K562 (cell line): ENCODE measurements at regions not wholly inside any gene's neighbourhood (a gene's known extent, or its start where the extent isn't known, plus 50 kb on each side); places are given as distances from the start of the nearest gene placed in this dataset.

Experiments
- CBX5 ChIP-seq: IDR thresholded peaks from 2 replicates; pipeline ENCODE4 v1.6.1; 2014; ENCODE audit warnings: low read depth, borderline replicate concordance
- EHMT2 ChIP-seq: fragments of 450-650 bp; IDR thresholded peaks from 2 replicates; pipeline ENCODE4 v1.6.1; 2018; ENCODE audit warnings: antibody characterized with exemption
- GATAD2B ChIP-seq: fragments of 450-650 bp; IDR thresholded peaks from 2 replicates; pipeline ENCODE4 v1.6.1; 2017; ENCODE audit warnings: mild to moderate bottlenecking, borderline replicate concordance
- KAT7 ChIP-seq: sonication (generic); formaldehyde crosslinking; IDR thresholded peaks from 2 replicates; pipeline ENCODE4 v1.8.0; 2022; ENCODE audit warnings: missing genetic modification reagents, mild to moderate bottlenecking, borderline replicate concordance
- PHTF2 ChIP-seq: fragments of 250-450 bp; sonication (Bioruptor Pico); IDR thresholded peaks from 2 replicates; pipeline ENCODE4 v1.5.0; 2021; ENCODE audit warnings: mild to moderate bottlenecking
- RAD21 ChIP-seq, 2 experiments: fragments of 250-450 bp in 1 of 2; fragments of 450-650 bp in 1 of 2; sonication (Bioruptor Pico) in 1 of 2; formaldehyde crosslinking in 1 of 2; IDR thresholded peaks in 1 of 2; conservative IDR thresholded peaks in 1 of 2; 2 replicates each; pipeline versions ENCODE4 v1.4.0 to v1.8.0; 2020 to 2022; ENCODE audit warnings: mild to moderate bottlenecking in 2 of 2, moderate library complexity in 1 of 2
- SMC3 ChIP-seq: conservative IDR thresholded peaks from 2 replicates; pipeline ENCODE4 v1.6.1; 2011; ENCODE audit warnings: low read depth, low read length, improper control_type of control experiment; ENCODE audit not compliant: insufficient read depth
- ZNF146 ChIP-seq: IDR thresholded peaks from one replicate; pipeline ENCODE4 v1.6.1; 2018; ENCODE audit warnings: missing compliant biosample characterization; ENCODE audit not compliant: unreplicated experiment
- ZNF23 ChIP-seq: fragments of 250-450 bp; sonication (Bioruptor Pico); IDR thresholded peaks from 2 replicates; pipeline ENCODE4 v1.4.0; 2020; ENCODE audit warnings: mild to moderate bottlenecking
- ZNF644 ChIP-seq: fragments of 200-800 bp; sonication (Bioruptor generic); IDR thresholded peaks from 2 replicates; pipeline ENCODE4 v1.6.1; 2016; ENCODE audit warnings: low read depth, missing genetic modification characterization, missing compliant biosample characterization
- TF ChIP-seq, protein P1 (sequence below): sonication (generic); formaldehyde crosslinking; IDR thresholded peaks from 2 replicates; pipeline ENCODE4 v1.8.0; 2022; ENCODE audit warnings: mild to moderate bottlenecking, missing genetic modification reagents
- TF ChIP-seq, protein P2 (sequence below), 2 experiments: fragments of 450-650 bp in 1 of 2; IDR thresholded peaks; 2 replicates each; pipeline ENCODE4 v1.6.1; 2011 to 2017; ENCODE audit warnings: low read depth in 2 of 2, antibody characterized with exemption in 1 of 2, borderline replicate concordance in 1 of 2, low read length in 1 of 2, mild to moderate bottlenecking in 1 of 2, mixed read lengths in 1 of 2; ENCODE audit not compliant: control insufficient read depth in 1 of 2
- TF ChIP-seq, protein P3 (sequence below): fragments of 450-650 bp; formaldehyde crosslinking; IDR thresholded peaks from 2 replicates; pipeline ENCODE4 v1.4.0; 2020; ENCODE audit warnings: mild to moderate bottlenecking, moderate library complexity

DNA sequence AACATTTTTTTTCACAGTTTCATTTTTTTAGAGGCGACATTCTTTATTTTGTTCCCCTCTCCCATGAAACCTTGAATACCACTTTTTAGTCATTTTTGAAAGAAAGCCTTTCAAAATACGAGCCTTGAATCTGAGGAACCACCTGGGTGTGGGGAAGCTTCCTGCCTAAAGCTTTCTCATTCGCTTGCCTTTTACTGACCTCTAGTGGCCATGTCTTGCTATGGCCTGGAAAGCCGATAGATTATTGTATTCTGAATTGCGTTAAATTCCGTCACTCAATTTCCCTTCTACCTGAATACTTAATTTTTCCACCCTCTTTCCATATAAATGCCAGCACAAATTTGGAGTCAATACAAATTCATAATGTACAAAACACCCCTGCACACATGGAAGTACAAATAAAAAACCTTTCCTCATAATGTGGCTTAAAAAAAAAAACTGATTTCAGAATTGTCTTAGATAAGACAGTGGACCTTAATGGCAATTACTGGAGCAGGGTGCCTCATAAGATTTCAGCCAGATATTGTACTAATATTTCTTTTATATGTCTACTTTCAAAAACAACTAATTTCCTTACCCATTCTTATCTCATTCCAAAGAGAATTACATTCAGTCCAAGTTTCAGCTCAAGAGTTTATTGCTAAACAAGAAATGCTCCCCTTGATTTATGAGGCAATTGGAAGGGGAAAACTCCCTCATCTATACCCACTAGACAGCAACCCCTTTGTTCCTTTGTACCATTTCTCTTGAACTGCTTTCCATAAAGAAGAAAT lies 217.9 kb downstream of the CENPC start (continued):
- no peak for TF ChIP-seq KAT7
- TF ChIP-seq ZNF23: no peak
- peak; percentile 66 for TF ChIP-seq SMC3
- no peak for TF ChIP-seq ZNF146 (CRISPR knock-in tag)
- peak; percentile 86 to 88 for TF ChIP-seq RAD21 (CRISPR knock-in tag; conservative IDR thresholded peaks at IDR 0.05 in 1 of 2, IDR thresholded peaks at IDR 0.05 in 1 of 2)
- no peak for TF ChIP-seq EHMT2
- TF ChIP-seq, protein P1, sequence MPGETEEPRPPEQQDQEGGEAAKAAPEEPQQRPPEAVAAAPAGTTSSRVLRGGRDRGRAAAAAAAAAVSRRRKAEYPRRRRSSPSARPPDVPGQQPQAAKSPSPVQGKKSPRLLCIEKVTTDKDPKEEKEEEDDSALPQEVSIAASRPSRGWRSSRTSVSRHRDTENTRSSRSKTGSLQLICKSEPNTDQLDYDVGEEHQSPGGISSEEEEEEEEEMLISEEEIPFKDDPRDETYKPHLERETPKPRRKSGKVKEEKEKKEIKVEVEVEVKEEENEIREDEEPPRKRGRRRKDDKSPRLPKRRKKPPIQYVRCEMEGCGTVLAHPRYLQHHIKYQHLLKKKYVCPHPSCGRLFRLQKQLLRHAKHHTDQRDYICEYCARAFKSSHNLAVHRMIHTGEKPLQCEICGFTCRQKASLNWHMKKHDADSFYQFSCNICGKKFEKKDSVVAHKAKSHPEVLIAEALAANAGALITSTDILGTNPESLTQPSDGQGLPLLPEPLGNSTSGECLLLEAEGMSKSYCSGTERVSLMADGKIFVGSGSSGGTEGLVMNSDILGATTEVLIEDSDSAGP: no peak
- TF ChIP-seq PHTF2 (CRISPR knock-in tag): no peak
- TF ChIP-seq CBX5: no peak
- TF ChIP-seq ZNF644: no peak
- TF ChIP-seq, protein P2, sequence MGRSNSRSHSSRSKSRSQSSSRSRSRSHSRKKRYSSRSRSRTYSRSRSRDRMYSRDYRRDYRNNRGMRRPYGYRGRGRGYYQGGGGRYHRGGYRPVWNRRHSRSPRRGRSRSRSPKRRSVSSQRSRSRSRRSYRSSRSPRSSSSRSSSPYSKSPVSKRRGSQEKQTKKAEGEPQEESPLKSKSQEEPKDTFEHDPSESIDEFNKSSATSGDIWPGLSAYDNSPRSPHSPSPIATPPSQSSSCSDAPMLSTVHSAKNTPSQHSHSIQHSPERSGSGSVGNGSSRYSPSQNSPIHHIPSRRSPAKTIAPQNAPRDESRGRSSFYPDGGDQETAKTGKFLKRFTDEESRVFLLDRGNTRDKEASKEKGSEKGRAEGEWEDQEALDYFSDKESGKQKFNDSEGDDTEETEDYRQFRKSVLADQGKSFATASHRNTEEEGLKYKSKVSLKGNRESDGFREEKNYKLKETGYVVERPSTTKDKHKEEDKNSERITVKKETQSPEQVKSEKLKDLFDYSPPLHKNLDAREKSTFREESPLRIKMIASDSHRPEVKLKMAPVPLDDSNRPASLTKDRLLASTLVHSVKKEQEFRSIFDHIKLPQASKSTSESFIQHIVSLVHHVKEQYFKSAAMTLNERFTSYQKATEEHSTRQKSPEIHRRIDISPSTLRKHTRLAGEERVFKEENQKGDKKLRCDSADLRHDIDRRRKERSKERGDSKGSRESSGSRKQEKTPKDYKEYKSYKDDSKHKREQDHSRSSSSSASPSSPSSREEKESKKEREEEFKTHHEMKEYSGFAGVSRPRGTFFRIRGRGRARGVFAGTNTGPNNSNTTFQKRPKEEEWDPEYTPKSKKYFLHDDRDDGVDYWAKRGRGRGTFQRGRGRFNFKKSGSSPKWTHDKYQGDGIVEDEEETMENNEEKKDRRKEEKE (IDR thresholded peaks at IDR 0.05; ENCODE audit: borderline replicate concordance in 1 of 2, control insufficient read depth in 1 of 2, low read depth in 2 of 2, low read length in 1 of 2): no peak
- TF ChIP-seq GATAD2B: no peak
- TF ChIP-seq, protein P3, sequence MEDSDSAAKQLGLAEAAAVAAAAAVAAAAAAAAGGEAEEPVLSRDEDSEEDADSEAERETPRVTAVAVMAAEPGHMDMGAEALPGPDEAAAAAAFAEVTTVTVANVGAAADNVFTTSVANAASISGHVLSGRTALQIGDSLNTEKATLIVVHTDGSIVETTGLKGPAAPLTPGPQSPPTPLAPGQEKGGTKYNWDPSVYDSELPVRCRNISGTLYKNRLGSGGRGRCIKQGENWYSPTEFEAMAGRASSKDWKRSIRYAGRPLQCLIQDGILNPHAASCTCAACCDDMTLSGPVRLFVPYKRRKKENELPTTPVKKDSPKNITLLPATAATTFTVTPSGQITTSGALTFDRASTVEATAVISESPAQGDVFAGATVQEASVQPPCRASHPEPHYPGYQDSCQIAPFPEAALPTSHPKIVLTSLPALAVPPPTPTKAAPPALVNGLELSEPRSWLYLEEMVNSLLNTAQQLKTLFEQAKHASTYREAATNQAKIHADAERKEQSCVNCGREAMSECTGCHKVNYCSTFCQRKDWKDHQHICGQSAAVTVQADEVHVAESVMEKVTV (CRISPR knock-in tag): peak; percentile 82
